SK-N-MC (cell line): ENCODE measurements at regions not wholly inside any gene's neighbourhood (a gene's known extent, or its start where the extent isn't known, plus 50 kb on each side); places are given as distances from the start of the nearest gene placed in this dataset.

Source experiments
- DNase-seq: peaks from one replicate; pipeline ENCODE4 v3.0.0-alpha.2; 2011; ENCODE audit warnings: low read depth, low spot score
- H3K27ac ChIP-seq: fragments of 200-600 bp; sonication (generic); 2 replicates; pipeline ENCODE4 v1.5.1; 2016; ENCODE audit warnings: mixed run types
- H3K36me3 ChIP-seq: fragments of 200-600 bp; sonication (generic); 2 replicates; pipeline ENCODE4 v1.6.1; 2017; ENCODE audit warnings: antibody characterized with exemption, low read length, mixed read lengths; ENCODE audit not compliant: insufficient read depth
- H3K4me3 ChIP-seq: fragments of 200-600 bp; sonication (generic); 2 replicates; pipeline ENCODE4 v1.5.1; 2016
- H3K9ac ChIP-seq: fragments of 200-600 bp; sonication (generic); 2 replicates; pipeline ENCODE4 v1.8.0; 2017; ENCODE audit warnings: mixed run types, mixed read lengths; ENCODE audit not compliant: insufficient read length
- H3K9me3 ChIP-seq: fragments of 200-600 bp; sonication (generic); 2 replicates; pipeline ENCODE4 v1.6.1; 2017; ENCODE audit warnings: low read depth, mild to moderate bottlenecking, antibody characterized with exemption, low read length, moderate library complexity, mixed read lengths
- EZH2 ChIP-seq: fragments of 200-600 bp; sonication (generic); IDR thresholded peaks from one replicate; pipeline ENCODE4 v1.6.1; 2017; ENCODE audit warnings: antibody characterized with exemption
- FOXP2 ChIP-seq: optimal IDR thresholded peaks from 2 replicates; pipeline ENCODE3; 2011; ENCODE audit warnings: mild to moderate bottlenecking, moderate library complexity; ENCODE audit not compliant: insufficient read depth; ENCODE audit errors: extremely low read length, control extremely low read depth
- POLR2AphosphoS5 ChIP-seq: IDR thresholded peaks from 2 replicates; pipeline ENCODE4 v1.6.1; 2012; ENCODE audit warnings: mild to moderate bottlenecking, low read depth, low read length, borderline replicate concordance

GRCh38 chr9:18384066-18384465 lies 89.9 kb upstream of the ADAMTSL1 start:
- Histone ChIP-seq H3K9me3 (no peaks in the 10 kb centered on the region), H3K9ac (no peak overlapping the region), H3K36me3 (no peaks in the 10 kb centered on the region), H3K4me3 (no peak overlapping the region), H3K27ac (no peak overlapping the region)
- DNase-seq, result no peak
- TF ChIP-seq FOXP2 (no peak), POLR2AphosphoS5 (no peak), EZH2 (no peak)

GRCh38 chr9:18385696-18386490 lies 88.1 kb upstream of the ADAMTSL1 start:
- no peak for TF ChIP-seq EZH2
- no peak for TF ChIP-seq FOXP2
- no peak; the same call in 1 of the 2 replicates for TF ChIP-seq POLR2AphosphoS5
- H3K9me3 ChIP-seq, result no peaks in the 10 kb centered on the region
- H3K27ac ChIP-seq, result peak overlapping the region; percentile 76; the same call in 1 of the 2 replicates
- no peaks in the 10 kb centered on the region for H3K36me3 ChIP-seq
- peak; percentile 50 for DNase-seq
- H3K4me3 ChIP-seq, result peak overlapping the region; percentile 59
- no peak overlapping the region for H3K9ac ChIP-seq

- H3K36me3 ChIP-seq, result no peaks in the 10 kb centered on the region
- H3K27ac ChIP-seq, result no peak overlapping the region
- H3K9ac ChIP-seq, result no peak overlapping the region
- no peak for DNase-seq
- no peak overlapping the region for H3K4me3 ChIP-seq
- no peak for TF ChIP-seq POLR2AphosphoS5
- no peak for TF ChIP-seq FOXP2
- TF ChIP-seq EZH2, result no peak
- H3K9me3 ChIP-seq, result no peaks in the 10 kb centered on the region
Observed at GRCh38 chr9:18390393-18390792, 83.6 kb upstream of the ADAMTSL1 start.

- Histone ChIP-seq H3K36me3 (no peaks in the 10 kb centered on the region), H3K9ac (no peak overlapping the region), H3K4me3 (no peak overlapping the region), H3K9me3 (no peaks in the 10 kb centered on the region), H3K27ac (no peak overlapping the region)
- TF ChIP-seq FOXP2, result no peak
- no peak for TF ChIP-seq POLR2AphosphoS5
- TF ChIP-seq EZH2, result no peak
- DNase-seq, result no peak
Observed at GRCh38 chr9:18393340-18394130, 80.4 kb upstream of the ADAMTSL1 start.

- no peak for TF ChIP-seq EZH2
- Histone ChIP-seq H3K9me3 (no peaks in the 10 kb centered on the region), H3K4me3 (no peak overlapping the region), H3K27ac (no peak overlapping the region), H3K9ac (no peak overlapping the region), H3K36me3 (no peaks in the 10 kb centered on the region)
- DNase-seq, result no peak
Observed at GRCh38 chr9:18394847-18395351, 79.1 kb upstream of the ADAMTSL1 start.

GRCh38 chr9:18396102-18396728 lies 77.7 kb upstream of the ADAMTSL1 start:
- Histone ChIP-seq H3K9me3 (no peaks in the 10 kb centered on the region), H3K36me3 (no peaks in the 10 kb centered on the region), H3K9ac (no peak overlapping the region), H3K27ac (no peak overlapping the region), H3K4me3 (no peak overlapping the region)
- no peak for DNase-seq
- no peak for TF ChIP-seq EZH2
- no peak for TF ChIP-seq POLR2AphosphoS5
- TF ChIP-seq FOXP2, result no peak

GRCh38 chr9:18397076-18397475 lies 76.9 kb upstream of the ADAMTSL1 start:
- Histone ChIP-seq H3K36me3 (no peaks in the 10 kb centered on the region), H3K9ac (no peak overlapping the region), H3K9me3 (no peaks in the 10 kb centered on the region), H3K4me3 (no peak overlapping the region), H3K27ac (no peak overlapping the region)
- DNase-seq, result no peak
- no peak for TF ChIP-seq FOXP2

GRCh38 chr9:18398038-18398437 lies 75.9 kb upstream of the ADAMTSL1 start:
- H3K36me3 ChIP-seq, result no peaks in the 10 kb centered on the region
- no peak overlapping the region for H3K9ac ChIP-seq
- DNase-seq, result no peak
- TF ChIP-seq EZH2 (no peak), POLR2AphosphoS5 (no peak)
- H3K9me3 ChIP-seq, result no peaks in the 10 kb centered on the region
- no peak overlapping the region for H3K27ac ChIP-seq
- H3K4me3 ChIP-seq, result no peak overlapping the region
